ENCODE measurements at regions not wholly inside any gene's neighbourhood (a gene's known extent, or its start where the extent isn't known, plus 50 kb on each side); places are given as distances from the start of the nearest gene placed in this dataset.
"Not testable (repeated sequence)": the region's sequence is repeated elsewhere in the genome, so short reads cannot be mapped to it uniquely, and the experiment has no call there.

DNA sequence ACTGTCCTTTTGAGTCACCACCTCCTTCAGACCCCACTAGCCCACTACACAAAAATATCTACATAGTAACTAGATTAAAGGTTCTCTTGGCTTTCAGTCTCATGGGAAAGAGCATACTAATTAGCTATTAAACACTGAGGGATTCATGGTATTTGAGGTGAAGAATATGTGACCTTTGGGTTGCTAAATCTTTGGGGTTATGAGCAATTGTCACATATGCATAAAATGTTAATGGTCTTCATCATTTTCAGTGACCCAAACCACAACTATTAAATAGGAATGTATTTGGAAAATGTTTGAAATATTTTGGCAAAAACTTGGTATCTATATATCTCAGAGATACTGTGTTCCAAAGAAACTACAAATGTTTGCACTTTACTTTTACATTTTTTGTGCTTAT lies 365.1 kb downstream of the MAGEB5 start:
- no peak for DNase-seq

DNA sequence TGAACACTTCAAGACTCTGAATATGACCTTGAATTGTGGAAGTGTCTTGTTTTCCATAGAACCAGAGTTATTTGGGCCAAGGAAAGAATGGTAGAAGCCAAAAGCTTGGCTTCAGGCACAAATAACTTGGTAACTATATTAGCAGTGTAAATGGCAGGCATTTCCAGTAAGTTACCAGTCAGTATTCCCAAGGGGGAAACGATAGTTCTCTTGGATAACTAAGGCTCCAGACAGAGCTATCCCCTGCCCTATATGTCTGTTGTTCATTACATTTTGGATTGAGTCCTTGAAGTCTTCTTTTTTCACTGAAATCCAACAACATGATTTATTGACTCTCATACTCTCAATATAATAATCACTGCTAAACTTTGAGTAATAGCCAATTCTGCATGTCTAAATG lies 364.1 kb downstream of the MAGEB5 start:
- DNase-seq: no peak

DNA sequence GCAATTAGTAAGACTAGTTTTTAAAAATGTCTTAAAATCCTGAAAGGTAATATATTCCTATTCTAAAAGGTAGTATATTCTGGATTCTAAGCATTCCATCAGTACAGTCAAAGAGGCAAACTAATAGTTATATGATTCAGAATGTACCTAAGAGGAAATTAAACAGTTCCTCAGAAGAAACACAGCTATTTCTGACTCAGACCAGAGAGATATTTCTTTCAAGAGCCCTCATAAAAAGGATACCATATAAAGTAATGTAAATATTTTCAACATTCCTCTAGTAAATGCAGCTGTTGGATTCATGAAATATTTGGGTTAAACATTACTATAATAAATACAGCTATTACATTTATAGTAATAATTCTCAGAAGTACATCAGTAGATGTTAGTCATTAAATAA lies 358.3 kb downstream of the MAGEB5 start:
- no peak for DNase-seq

DNA sequence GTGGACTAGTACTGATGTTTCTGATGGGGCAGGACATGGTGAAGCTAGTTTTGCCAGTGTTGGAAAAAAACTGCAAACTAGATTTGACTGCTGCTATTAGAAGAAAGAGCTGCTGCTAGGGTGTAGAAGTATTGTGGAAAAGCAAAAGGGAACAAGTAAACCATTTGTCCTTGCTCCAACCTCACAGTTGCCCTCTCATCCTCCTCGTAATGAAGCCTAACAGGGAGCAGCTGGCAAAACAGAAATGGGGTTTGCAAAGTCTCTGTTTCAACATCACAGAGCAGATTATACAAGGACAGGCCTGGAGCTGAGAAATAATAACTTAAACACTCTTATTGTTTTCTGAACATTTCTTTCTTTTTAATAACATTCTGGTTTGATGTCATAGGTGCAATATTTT lies 346.2 kb downstream of the MAGEB5 start:
- no peak for DNase-seq

DNA sequence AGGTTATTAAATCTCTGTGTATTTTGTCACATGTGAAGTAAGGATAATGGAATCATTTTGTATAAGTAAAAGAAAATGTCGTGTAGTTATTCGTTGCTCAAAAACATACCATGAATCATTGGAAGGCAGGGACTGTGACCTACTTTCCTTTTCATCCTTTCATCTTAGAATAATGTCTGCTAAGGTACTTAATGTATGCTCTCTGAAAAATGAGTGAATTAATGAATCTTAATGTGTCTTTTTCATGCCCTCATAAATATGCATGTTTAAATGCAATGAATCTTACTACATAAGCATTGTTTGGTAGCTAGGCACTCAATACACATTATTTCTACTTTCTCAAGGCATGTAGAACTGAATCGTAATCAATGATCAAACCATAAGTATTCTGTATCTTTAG lies 343.9 kb downstream of the MAGEB5 start:
- DNase-seq: no peak

DNA sequence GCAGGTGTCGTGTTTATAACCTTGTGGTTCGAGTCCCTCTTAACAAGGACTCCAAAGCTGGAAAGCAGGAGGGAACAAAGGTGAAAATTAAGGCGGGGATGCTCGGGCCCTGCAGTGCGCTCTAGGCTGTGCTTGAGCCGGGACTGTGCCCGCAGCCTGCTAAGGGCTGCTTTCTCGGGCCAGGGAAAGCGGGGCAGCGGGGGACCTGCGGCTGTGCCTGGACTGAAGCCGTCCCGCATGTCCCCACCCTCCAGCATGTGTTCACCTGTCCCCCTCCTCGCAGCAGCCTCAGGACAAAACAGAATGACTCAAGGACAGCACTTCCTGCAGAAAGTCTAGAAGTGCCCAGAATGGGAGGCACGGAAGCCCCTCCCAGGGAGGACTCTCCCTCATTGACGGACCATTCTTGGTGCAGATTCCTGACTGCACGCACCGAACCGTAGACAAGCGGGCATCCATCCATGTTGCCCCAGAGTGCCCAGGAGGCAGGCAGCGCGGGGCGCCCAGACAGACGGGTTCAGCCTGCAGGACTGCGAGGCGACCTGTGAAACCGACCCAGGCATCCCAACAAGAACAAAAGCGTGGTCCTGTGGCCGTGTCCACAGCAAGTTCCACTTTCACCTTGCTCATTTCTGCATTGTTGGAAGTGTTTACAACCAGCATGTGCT lies 342.9 kb downstream of the MAGEB5 start:
- no peak for DNase-seq

DNA sequence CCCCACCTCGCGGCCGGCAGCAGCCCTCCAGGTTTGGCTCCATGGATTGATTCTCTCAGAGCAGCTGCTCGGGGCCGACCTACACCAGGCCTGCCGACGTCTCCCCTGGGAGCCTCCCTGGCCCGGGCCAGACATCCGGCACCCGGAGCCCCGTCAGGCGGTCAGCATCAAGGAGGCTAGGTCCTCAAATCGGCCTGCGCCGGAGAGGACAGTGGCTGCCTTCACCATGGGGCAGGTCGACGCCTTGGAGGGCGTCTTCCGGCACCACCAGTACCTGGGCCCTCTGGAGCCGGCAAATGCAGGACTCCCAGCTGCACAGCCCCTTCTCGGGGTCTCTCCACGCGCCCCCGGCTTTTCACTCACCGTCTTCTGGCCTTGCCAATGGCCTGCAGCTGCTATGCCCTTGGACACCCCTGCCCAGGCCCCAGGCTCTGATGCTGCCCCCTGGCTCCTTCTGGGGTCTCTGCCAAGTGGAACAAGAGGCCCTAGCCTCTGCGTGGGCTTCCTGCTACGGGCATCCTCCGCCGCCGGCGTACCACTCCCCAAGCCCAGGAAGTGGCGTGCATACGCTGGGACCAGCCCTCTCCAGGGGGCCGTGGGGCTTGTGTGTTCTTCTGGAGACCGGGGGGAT lies 341.8 kb downstream of the MAGEB5 start:
- no peak for DNase-seq

DNA sequence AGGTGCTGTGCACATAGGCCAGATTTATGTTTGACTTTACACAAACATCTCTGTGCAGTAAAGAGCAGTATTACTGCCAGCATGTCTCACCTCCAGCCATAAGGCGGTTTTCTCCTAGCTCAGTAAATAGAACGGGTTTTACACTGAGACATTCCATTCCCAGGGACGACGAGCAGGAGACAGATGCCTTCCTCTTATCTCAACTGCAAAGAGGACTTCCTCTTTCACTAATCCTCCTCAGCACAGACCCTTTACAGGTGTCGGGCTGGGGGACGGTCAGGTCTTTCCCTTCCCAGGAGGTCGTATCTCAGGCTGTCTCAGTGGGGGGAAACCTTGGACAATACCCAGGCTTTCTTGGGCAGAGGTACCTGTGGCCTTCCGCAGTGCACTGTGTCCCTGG lies 309.8 kb downstream of the MAGEB5 start:
- DNase-seq: not testable (repeated sequence)

DNA sequence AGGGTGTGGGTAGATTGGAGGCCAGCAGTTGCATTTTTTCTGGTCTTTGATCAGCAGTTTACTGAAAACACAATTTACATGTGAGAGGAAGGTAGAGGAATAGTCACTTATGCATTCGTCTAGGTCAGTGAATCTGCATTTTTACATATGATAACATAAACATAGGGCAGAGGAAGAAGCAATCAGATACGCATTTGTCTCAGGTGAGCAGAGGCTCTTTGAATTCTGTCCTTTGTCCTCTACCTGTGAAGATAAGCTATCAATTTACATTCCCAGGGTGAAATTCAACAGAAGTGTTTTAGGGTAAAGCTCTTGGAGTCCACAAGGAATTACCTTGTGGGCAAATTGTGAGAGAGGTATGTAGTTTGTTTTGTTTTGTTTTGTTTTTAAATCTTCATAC lies 306.5 kb downstream of the MAGEB5 start:
- no peak for DNase-seq

DNA sequence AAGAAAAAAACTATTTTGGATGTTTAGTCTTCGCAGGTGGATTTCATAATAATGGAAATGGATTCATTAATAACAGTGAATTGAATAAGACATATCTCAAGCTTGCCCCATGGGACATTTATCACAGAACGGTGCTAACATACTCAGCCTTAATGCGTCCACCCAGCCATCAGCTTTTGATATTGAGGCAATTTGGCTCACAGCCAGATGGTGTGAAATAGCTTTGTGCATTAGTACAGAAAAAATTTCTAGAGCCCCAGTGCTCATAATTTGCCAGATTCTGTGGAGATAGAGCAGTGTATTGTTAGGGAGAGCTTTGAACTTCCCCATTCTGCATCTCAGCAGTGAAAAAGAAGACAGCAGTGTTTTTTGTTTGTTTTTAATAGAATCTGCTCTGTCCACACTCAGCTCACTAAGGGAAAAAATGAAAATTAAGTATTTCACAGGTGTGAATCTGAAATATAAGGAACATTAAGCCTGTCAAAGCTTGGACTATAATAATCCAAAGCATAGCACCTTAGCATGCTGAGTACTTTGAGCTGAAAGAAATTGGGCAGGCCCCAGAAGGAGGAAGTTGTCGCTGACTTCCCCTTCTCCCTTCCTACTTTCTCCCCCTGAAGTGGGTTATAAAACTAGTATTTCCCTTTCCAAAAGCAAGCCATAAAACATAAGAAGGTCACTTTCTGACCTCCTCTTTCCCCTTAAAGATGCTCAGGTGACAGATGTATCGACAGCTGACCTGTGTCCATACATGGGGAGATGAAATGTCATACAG lies 295.8 kb downstream of the MAGEB5 start:
- no peak for DNase-seq

DNA sequence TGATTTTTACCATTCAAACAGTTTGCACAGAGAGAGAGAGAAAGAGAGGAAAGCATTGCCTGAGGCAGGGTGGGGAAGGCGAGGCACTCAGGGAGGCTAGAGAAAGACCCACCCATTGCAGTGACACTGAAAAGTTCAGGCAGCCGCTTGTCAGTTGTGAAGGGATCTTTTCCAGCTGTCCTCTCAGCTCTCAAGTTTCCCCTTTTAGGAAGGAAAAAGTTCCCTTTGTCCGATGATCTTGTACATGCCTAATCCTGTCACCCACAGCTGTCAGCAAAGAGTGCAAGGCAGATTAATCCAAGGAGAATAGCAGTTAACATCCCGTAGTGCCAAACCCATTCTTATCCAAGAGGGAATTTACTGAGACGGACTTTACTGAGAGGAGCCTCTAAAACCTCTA lies 255.0 kb downstream of the MAGEB5 start:
- no peak for DNase-seq

DNA sequence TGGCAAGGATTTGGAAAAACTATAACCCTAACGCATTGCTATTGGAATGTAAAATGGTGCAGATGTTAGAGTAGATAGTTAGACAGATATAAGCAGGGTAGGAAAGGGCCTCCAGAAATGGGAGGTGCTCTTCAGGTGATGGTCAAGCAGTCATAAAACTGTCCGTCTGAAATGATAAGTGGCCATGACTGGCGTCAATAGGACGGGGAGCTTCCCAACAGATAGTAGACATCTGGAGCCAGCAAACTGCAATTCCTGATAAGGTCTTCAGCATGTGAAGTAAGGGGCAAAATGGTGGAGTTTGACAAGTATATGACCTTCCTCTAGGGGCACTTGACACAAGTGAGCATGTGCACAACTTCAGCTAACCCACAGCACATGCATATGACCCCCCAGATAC lies 250.4 kb downstream of the MAGEB5 start:
- DNase-seq: no peak

DNA sequence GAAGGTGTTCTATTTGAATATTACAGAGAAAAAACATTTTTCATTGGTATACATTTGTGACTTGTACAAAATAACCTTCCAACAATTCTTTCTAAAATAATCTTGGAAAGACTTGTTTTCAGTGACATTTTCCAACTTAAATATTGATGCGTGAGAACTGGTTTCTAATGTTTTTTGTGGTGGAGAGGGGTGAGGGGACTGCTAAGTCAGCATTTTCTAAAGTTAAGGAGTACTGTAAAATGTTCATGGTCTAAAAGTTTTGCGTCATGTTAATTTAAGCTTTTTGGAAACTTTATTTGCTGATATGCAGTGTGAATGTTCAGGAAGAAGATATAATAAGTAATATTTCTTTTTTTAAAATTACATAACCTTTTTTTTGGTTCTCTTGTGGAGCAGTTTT lies 229.3 kb downstream of the MAGEB5 start:
- DNase-seq: no peak

DNA sequence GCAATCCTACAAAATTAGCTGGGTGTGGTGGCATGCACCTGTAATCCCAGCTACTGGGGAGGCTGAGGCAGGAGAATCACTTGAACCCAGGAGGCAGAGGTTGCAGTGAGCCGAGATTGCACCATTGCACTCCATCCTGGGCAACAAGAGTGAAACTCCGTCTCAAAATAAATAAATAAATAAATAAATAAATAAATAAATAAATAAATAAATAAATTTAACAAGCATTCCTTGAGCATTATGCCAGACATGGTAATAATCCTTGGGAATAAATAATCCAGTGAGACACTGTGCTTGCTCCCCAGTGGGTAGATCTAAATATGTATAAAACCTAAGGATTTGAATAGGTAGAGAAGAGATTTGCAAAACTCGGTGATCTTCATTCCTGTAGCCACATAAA lies 228.4 kb downstream of the MAGEB5 start:
- not testable (repeated sequence) for DNase-seq

DNA sequence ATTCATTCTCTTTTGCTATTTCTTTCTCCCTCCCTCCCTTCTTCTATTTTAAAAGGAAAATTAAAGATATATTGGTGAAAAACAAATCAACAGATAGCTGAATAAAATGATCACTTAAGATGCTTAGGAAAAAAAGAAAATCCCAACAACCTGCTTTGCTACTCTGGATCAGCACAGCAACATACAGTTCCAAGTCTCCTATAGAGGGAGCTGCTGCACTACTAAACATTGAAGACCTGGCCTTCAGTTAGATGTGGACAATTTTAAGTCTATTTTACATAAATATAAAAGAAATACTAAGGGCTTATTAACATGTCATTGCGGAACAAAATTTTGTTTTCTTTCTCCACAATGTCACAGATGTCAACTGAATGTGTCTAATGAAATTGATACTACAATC lies 226.4 kb downstream of the MAGEB5 start:
- DNase-seq: peak; percentile 36

DNA sequence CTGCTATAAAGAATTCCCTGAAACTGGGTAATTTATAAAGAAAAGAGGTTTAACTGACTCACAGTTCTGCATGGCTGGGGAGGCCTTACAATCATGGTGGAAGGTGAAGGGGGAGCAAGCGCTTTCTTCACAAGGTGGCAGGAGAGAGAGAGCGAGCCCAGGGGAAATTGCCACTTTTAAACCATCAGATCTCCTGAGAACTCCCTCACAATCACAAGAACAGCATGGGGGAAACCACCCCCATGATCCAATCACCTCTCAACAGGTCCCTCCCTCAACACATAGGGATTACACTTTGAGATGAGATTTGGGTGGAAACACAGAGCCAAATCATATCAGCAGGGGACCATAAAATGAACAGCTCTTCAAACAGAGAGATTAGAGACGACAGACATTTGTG lies 198.6 kb downstream of the MAGEB5 start:
- DNase-seq: no peak

DNA sequence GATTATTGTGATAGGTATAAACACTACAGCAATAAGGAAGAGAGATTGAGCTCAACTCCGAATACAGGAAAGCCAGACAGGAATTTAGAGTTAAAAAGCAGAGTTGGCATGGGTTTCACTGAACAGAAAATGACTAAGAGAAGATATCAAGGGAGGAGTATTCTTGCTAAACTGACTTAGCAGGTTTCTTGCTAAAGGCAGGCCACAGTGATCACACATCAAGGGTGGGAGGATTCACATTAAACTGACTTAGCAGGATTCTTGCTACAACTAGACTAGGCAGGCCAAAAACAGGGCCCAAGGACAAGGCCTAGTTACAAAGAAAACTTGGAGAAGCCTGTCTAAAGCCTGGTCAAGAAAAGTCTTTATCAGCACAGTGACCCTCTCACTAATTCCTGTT lies 195.1 kb downstream of the MAGEB5 start:
- DNase-seq: no peak

DNA sequence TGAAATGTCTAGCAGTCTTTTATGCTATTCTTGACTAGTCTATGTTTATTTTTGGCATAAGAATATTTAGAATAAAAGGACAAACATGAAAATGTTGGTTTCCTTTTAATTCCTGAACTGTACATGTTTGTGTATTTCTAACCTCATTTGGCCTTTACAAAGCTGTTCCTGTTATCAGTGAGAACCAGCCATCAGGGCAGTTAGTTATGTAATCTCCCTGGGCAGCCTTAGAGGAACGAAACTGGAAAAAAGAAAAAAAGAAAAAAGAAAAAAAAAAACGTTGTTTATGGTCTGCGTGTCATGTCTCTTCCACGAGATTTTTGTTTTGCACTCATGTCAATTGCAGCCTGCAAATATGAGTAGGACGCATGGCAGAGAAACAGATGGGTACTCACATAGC lies 193.7 kb downstream of the MAGEB5 start:
- no peak for DNase-seq

DNA sequence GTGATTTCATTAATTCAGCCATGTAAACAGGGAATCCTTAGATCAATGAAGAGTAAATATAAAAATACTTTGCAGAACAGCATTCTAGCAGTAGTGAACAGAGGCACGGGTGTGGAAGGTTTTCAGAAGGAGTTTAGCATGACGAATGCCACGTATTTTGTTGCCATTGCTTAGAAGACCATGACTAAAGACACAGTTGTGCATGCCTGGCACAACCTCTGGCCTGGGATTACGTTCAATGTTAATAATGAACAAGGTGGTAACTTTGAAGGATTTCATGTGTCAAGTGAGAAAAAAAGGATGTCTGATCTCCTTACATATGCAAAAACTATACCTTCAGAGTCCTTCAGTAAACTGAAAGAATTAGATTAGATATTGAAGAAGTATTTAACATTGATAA lies 171.9 kb downstream of the MAGEB5 start:
- no peak for DNase-seq

DNA sequence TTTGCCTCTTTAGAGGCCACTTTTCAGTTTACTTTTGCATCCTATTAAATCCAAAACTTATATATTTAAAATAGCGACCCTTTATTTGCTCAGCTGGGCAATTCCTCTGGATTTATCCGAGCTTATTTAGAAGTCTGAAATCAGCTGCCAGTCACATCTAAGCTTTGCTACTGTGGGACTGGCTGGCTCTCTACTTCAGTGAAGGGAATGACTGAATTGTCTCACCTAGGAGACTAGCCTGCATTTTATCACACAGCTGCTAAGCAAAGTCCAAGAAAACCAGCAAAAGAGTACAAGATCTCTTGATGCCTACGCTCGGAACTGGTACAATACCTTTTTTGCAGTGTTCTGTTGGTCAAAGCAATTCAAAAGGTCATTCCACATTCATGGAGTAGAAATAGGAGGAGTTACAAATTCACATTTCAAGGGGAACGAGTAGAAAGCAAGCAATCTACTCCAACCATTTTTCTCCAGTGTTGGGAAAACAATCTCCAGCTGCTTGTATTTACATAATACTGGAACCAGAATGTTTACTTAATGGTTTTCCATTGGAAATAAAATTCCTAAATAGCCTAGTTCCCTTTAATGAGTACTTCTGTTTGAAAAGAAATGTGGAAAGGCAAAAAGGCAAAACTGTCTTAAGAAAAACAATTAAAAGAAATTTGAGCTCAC lies 160.2 kb downstream of the MAGEB5 start:
- DNase-seq: no peak

DNA sequence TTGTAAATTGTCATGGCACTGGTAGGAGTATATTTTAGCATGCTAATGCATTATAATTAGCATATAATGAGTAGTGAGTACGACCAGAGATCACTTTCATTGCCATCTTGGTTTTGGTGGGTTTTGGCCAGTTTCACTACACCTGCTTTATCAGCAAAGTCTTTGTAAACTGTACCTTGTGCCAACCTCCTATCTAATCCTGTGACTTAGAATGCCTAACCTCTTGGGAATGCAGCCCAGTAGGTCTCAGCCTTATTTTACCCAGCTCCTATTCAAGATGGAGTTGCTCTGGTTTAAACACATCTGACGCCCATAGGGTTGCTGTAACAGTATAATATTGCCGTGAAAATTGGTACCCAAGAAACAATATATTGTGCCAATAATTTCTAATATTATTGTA lies 159.4 kb downstream of the MAGEB5 start:
- DNase-seq: no peak

DNA sequence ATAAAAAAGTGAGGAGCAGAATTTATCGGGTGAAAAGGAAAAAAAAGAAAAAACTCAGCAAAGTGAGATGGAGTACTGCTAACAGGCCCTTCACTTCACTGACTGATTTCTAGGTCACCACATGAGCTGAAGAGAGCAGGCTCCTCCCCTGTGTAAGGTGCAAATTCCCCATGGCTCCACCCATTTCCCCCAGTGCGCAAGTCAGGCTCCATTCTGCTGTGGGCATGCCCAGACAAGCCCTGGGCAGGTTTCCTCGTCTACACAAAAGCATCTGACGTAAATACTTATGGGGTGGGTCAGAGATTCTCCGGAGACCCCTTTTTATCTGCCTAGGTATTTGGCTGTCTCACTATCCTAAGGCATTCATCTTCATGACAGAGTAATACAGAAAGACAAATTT lies 157.9 kb downstream of the MAGEB5 start:
- no peak for DNase-seq

DNA sequence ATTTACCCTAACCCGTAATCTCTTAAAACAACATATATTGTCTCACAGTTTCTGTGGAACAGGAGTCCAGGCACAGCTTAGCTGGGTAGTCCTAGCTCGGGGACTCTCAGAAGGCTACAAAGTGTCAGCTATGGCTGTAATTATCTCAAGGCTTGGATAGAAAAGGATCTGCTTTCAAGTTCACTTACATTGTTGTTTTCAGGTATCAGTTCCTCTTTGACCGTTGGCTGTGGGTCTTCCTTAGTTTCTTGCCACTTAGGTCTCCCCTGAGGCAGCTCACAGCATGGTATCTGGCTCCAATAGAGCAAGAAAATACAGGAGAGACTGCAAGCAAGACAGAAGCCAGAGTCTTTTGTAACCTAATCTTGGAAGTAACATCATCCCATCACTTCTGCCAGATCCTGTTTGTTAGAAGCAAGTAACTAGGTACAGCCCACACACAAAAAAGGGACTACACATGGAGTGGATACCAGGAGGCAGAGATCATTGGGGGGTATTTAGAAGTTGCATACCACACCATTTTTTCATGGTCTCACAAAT lies 137.0 kb downstream of the MAGEB5 start:
- no peak for DNase-seq

DNA sequence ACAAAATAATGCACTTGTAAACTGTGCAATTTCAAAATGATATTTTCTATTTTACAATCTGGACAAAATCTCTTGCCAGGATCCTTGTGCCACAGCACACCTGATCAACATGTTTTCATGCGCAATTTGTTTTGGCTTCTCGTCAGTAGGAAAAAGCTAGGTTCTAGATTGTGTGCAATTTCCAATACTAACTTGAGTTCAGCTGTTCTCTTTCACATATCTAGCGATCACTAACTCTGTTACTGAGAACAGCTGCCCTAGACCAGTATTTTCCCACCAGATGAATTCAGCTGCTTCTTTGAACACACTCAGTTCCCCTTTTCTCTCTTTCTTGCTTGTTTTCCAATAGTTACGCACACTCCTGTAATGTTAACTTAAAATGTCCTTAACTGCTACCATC lies 131.2 kb downstream of the MAGEB5 start:
- DNase-seq: no peak
